ENCODE measurements at regions not wholly inside any gene's neighbourhood (a gene's known extent, or its start where the extent isn't known, plus 50 kb on each side); places are given as distances from the start of the nearest gene placed in this dataset.

DNA sequence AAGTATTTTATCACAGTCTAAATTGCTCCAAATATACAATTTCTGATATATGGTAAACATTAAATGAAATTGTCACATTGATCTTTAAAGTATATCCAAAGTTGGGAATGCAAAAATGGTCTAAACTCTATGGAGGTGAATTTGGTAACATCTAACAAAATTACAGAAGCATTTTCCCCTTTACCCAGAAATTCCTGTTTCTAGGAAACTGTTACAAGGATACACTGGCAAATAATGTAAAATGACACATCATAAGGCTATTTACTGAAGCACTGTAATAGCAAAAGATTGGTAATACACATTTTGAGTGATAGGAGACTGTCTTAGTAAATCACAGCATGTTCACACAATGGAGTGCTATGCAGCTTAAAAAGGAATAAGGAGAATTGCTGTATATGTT, 50.0 kb upstream of the SLCO2A1 start:
- Mint-ChIP-seq H3K4me3 (ENCODE audit: unreplicated experiment) (no peak overlapping the region), H3K9me3 (ENCODE audit: low read depth) (peaks cover 20% of the 10 kb centered on the region), H3K36me3 (ENCODE audit: low read depth) (peaks cover 8% of the 10 kb centered on the region), H3K27ac (ENCODE audit: unreplicated experiment) (no peak overlapping the region), H3K27me3 (ENCODE audit: low read depth) (no peaks in the 10 kb centered on the region), H3K4me1 (ENCODE audit: low read depth) (no peaks in the 10 kb centered on the region)
- DNase-seq (ENCODE audit: low spot score) = no peak
- TF ChIP-seq, protein P1, sequence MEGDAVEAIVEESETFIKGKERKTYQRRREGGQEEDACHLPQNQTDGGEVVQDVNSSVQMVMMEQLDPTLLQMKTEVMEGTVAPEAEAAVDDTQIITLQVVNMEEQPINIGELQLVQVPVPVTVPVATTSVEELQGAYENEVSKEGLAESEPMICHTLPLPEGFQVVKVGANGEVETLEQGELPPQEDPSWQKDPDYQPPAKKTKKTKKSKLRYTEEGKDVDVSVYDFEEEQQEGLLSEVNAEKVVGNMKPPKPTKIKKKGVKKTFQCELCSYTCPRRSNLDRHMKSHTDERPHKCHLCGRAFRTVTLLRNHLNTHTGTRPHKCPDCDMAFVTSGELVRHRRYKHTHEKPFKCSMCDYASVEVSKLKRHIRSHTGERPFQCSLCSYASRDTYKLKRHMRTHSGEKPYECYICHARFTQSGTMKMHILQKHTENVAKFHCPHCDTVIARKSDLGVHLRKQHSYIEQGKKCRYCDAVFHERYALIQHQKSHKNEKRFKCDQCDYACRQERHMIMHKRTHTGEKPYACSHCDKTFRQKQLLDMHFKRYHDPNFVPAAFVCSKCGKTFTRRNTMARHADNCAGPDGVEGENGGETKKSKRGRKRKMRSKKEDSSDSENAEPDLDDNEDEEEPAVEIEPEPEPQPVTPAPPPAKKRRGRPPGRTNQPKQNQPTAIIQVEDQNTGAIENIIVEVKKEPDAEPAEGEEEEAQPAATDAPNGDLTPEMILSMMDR (IDR thresholded peaks at IDR 0.05) = no peak
